GM23338 (cell line): ENCODE measurements at regions not wholly inside any gene's neighbourhood (a gene's known extent, or its start where the extent isn't known, plus 50 kb on each side); places are given as distances from the start of the nearest gene placed in this dataset.

Experiments
- TF ChIP-seq, protein P1 (sequence below), 2 experiments: fragments of 200-600 bp in 1 of 2; sonication (generic) in 1 of 2; conservative IDR thresholded peaks; 2 replicates each; pipeline versions ENCODE4 v1.5.1 to v1.6.1; 2016 to 2017; ENCODE audit warnings: antibody characterized with exemption in 2 of 2, low read depth in 2 of 2, mild to moderate bottlenecking in 2 of 2, moderate library complexity in 1 of 2
- TF ChIP-seq, protein P2 (sequence below): IDR thresholded peaks from one replicate; pipeline ENCODE4 v1.6.1; 2018; ENCODE audit warnings: antibody characterized with exemption; ENCODE audit not compliant: unreplicated experiment

DNA sequence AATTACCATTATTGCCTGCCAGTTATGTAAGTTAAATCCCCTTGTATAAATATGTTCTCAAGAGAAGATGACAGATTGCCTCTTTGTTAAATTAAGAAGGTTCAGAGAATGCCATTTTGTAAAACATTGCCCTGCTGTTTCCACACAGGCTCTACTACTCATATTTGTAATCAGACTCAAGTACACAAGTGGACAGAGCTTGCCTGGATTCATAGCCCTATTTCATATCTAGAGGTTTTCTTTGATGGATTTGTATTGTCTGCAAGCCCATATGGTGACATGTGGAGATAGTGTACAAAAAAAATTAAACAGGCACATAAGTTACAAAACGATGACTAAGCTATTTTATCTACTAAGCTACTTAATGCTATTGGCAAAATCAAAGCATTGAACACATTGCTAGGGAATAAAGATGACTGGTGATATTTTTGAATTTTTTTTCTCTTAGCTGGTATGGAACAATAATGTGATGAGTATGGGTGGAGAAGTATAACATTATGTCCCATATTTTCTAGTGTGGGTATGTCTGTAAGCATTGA lies 1286.6 kb upstream of the ALCAM start:
- TF ChIP-seq, protein P1, sequence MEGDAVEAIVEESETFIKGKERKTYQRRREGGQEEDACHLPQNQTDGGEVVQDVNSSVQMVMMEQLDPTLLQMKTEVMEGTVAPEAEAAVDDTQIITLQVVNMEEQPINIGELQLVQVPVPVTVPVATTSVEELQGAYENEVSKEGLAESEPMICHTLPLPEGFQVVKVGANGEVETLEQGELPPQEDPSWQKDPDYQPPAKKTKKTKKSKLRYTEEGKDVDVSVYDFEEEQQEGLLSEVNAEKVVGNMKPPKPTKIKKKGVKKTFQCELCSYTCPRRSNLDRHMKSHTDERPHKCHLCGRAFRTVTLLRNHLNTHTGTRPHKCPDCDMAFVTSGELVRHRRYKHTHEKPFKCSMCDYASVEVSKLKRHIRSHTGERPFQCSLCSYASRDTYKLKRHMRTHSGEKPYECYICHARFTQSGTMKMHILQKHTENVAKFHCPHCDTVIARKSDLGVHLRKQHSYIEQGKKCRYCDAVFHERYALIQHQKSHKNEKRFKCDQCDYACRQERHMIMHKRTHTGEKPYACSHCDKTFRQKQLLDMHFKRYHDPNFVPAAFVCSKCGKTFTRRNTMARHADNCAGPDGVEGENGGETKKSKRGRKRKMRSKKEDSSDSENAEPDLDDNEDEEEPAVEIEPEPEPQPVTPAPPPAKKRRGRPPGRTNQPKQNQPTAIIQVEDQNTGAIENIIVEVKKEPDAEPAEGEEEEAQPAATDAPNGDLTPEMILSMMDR (conservative IDR thresholded peaks at IDR 0.05; ENCODE audit: low read depth in 2 of 2), result no peak
- TF ChIP-seq, protein P2, sequence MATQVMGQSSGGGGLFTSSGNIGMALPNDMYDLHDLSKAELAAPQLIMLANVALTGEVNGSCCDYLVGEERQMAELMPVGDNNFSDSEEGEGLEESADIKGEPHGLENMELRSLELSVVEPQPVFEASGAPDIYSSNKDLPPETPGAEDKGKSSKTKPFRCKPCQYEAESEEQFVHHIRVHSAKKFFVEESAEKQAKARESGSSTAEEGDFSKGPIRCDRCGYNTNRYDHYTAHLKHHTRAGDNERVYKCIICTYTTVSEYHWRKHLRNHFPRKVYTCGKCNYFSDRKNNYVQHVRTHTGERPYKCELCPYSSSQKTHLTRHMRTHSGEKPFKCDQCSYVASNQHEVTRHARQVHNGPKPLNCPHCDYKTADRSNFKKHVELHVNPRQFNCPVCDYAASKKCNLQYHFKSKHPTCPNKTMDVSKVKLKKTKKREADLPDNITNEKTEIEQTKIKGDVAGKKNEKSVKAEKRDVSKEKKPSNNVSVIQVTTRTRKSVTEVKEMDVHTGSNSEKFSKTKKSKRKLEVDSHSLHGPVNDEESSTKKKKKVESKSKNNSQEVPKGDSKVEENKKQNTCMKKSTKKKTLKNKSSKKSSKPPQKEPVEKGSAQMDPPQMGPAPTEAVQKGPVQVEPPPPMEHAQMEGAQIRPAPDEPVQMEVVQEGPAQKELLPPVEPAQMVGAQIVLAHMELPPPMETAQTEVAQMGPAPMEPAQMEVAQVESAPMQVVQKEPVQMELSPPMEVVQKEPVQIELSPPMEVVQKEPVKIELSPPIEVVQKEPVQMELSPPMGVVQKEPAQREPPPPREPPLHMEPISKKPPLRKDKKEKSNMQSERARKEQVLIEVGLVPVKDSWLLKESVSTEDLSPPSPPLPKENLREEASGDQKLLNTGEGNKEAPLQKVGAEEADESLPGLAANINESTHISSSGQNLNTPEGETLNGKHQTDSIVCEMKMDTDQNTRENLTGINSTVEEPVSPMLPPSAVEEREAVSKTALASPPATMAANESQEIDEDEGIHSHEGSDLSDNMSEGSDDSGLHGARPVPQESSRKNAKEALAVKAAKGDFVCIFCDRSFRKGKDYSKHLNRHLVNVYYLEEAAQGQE, result no peak
